Activated B cell treated with CpG ODN at 0.5 μM for 24 hours (primary cell): ENCODE measurements at regions not wholly inside any gene's neighbourhood (a gene's known extent, or its start where the extent isn't known, plus 50 kb on each side); places are given as distances from the start of the nearest gene placed in this dataset.

Source experiments
- ATAC-seq: fragments of 200-7000 bp; cut with Tn5 transposase; one replicate; pipeline ENCODE4 v1.10.0; 2021; ENCODE audit warnings: low read depth, mild to moderate bottlenecking, moderate library complexity
- CTCF ChIA-PET: fragments of 350-600 bp; sonication (Branson Sonifier 250); formaldehyde crosslinking; loops from one replicate; lab custom pipeline; 2021; ENCODE audit warnings: antibody characterized with exemption; lab: Charles Lee
- POLR2A ChIA-PET: fragments of 350-600 bp; sonication (Branson Sonifier 250); formaldehyde crosslinking; loops from one replicate; lab custom pipeline; 2021; ENCODE audit warnings: antibody characterized with exemption; lab: Charles Lee
- DNase-seq: peaks from one replicate; pipeline ENCODE4 v3.0.0; 2022
- H3K27ac Mint-ChIP-seq: one replicate; pipeline ENCODE4 v1.8.0; 2020; ENCODE audit warnings: mixed read lengths
- H3K27me3 Mint-ChIP-seq: one replicate; pipeline ENCODE4 v1.8.0; 2021; ENCODE audit warnings: mixed read lengths
- H3K36me3 Mint-ChIP-seq: one replicate; pipeline ENCODE4 v1.8.0; 2021; ENCODE audit warnings: low read depth, mixed read lengths
- H3K4me1 Mint-ChIP-seq: one replicate; pipeline ENCODE4 v1.8.0; 2021; ENCODE audit warnings: mixed read lengths
- H3K4me3 Mint-ChIP-seq: one replicate; pipeline ENCODE4 v1.8.0; 2020; ENCODE audit warnings: mild to moderate bottlenecking, mixed read lengths
- H3K9me3 Mint-ChIP-seq: one replicate; pipeline ENCODE4 v1.8.0; 2020; ENCODE audit warnings: mixed read lengths
- intact Hi-C: fragments of 100-400 bp; cut with micrococcal nuclease; formaldehyde crosslinking; loops from one replicate; pipeline ENCODE4 v1.15.1; 2024
- TF ChIP-seq, protein P1 (sequence below): fragments of 200-600 bp; IDR thresholded peaks from one replicate; pipeline ENCODE4 v1.8.0; 2022; ENCODE audit warnings: antibody characterized with exemption, mild to moderate bottlenecking

DNA sequence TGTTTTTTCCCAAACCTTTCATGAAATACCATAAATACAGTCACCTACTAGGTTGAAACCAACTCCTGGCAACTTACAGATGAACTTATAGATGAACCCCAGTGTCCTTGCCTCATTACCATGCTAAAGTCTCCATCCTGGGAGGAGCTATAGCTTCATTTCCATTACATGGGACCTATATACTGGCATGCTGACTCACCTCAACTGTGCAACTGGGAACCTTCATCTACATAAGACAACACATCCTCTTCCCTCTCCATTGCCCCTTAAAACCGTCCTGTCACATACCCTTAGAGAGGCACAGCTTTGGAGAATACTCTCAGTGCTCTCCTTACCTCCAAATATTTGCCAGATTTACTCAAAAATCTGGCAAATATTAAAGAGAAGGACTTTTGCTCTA lies 638.3 kb downstream of the HTR1A start:
- no peak for DNase-seq
- peaks cover 12% of the 10 kb centered on the region for H3K9me3 Mint-ChIP-seq
- H3K4me3 Mint-ChIP-seq = no peak overlapping the region
- no peaks in the 10 kb centered on the region for H3K4me1 Mint-ChIP-seq
- ATAC-seq = no peak
- intact Hi-C loops = no loop called here
- TF ChIP-seq, protein P1, sequence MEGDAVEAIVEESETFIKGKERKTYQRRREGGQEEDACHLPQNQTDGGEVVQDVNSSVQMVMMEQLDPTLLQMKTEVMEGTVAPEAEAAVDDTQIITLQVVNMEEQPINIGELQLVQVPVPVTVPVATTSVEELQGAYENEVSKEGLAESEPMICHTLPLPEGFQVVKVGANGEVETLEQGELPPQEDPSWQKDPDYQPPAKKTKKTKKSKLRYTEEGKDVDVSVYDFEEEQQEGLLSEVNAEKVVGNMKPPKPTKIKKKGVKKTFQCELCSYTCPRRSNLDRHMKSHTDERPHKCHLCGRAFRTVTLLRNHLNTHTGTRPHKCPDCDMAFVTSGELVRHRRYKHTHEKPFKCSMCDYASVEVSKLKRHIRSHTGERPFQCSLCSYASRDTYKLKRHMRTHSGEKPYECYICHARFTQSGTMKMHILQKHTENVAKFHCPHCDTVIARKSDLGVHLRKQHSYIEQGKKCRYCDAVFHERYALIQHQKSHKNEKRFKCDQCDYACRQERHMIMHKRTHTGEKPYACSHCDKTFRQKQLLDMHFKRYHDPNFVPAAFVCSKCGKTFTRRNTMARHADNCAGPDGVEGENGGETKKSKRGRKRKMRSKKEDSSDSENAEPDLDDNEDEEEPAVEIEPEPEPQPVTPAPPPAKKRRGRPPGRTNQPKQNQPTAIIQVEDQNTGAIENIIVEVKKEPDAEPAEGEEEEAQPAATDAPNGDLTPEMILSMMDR = no peak
- H3K27ac Mint-ChIP-seq = no peak overlapping the region
- ChIA-PET POLR2A (no interaction called here), CTCF (no interaction called here)
- no peaks in the 10 kb centered on the region for H3K36me3 Mint-ChIP-seq
- H3K27me3 Mint-ChIP-seq = no peaks in the 10 kb centered on the region

DNA sequence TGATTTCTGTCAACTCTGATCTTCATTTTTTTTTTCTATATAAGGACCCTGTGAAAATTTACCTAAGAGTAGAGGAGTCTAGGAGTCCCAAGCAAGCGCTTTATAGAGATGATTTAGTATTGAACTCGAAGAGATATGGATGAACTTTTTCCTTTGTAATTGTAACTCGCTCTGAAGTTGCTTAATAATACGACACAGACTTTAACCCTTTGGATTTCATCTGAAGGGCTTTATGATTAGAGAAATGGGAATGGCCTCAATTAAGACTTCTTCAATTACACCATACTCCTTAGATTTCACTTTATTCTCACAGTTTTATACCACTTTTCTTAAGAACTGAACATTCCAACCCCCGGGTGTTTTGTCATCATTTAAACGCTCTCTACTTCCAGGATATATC lies 647.7 kb downstream of the HTR1A start:
- ATAC-seq (no peak), DNase-seq (no peak)
- intact Hi-C loops = no loop called here
- H3K27me3 Mint-ChIP-seq = no peaks in the 10 kb centered on the region
- ChIA-PET CTCF (no interaction called here), POLR2A (no interaction called here)
- H3K27ac Mint-ChIP-seq = no peak overlapping the region
- TF ChIP-seq, protein P1 = no peak
- no peaks in the 10 kb centered on the region for H3K4me1 Mint-ChIP-seq
- H3K36me3 Mint-ChIP-seq = no peaks in the 10 kb centered on the region
- peaks cover 6% of the 10 kb centered on the region for H3K9me3 Mint-ChIP-seq
- H3K4me3 Mint-ChIP-seq = no peak overlapping the region

DNA sequence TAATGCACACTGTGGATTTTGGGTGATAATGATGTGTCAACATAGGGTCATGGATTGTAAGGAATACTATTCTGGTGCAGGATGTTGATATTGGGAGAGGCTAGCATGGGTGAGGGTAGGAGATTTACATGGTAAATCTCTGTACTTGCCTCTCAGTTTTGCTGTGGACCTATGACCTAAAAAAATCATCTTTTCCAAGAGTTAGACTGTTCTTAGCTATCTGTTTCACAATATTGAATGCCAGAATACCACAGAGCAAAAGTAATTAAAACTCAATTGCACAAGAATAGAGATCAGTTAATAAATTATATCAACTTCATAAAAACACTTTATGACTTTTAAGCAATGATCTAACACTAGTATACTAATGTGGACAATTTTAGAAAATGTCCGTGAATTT lies 651.6 kb downstream of the HTR1A start:
- Mint-ChIP-seq H3K4me1 (no peaks in the 10 kb centered on the region), H3K9me3 (no peaks in the 10 kb centered on the region), H3K4me3 (no peak overlapping the region), H3K27ac (no peak overlapping the region), H3K36me3 (no peaks in the 10 kb centered on the region), H3K27me3 (no peaks in the 10 kb centered on the region)
- CTCF ChIA-PET = no interaction called here
- DNase-seq (no peak), ATAC-seq (no peak)
- POLR2A ChIA-PET = no interaction called here
- TF ChIP-seq, protein P1 = no peak
- intact Hi-C loops = no loop called here

DNA sequence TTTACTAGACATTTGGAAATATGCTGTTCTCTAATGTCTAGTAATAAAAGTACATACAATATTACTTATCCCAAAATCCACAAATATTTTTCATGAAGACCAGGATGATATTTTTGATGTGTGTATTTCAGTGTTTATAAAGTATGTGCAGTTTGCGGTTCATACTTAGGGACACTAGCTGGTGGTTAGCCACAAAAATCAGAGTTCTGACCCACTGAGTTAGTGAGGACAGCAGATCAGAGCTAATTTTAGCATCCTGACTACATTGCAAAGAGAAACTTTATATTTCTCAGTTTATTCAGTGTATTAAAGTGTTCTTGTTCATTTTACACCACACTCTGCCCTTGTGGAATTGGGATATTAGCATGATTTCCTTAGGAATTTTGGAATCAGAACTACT lies 655.3 kb downstream of the HTR1A start:
- no peak for DNase-seq
- H3K27me3 Mint-ChIP-seq = no peaks in the 10 kb centered on the region
- TF ChIP-seq, protein P1 = no peak
- ChIA-PET CTCF (no interaction called here), POLR2A (no interaction called here)
- H3K27ac Mint-ChIP-seq = no peak overlapping the region
- no peak for ATAC-seq
- H3K4me1 Mint-ChIP-seq = no peaks in the 10 kb centered on the region
- no peaks in the 10 kb centered on the region for H3K9me3 Mint-ChIP-seq
- no peaks in the 10 kb centered on the region for H3K36me3 Mint-ChIP-seq
- intact Hi-C loops = no loop called here
- H3K4me3 Mint-ChIP-seq = no peak overlapping the region

DNA sequence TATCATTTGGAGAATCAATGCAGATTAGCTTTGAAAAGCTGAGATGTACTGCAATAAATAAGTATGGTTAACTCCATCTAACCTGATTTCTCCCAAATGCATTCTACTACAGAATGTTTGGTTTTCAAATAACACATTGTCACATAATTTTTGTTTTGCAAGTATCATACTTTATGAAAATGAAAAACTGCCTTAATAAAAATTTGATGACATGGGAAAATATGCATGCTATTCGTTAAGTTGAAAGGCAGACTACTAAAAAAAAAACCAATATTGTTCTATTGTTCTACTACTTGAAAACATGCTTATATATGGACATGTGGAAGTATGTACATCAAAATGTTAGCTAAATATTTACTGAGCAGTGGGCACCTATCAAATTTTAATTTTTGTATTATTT lies 668.9 kb downstream of the HTR1A start:
- POLR2A ChIA-PET = no interaction called here
- intact Hi-C loops = no loop called here
- TF ChIP-seq, protein P1 = no peak

More for the DNA sequence above, 668.9 kb downstream of the HTR1A start:
- no peaks in the 10 kb centered on the region for H3K27me3 Mint-ChIP-seq
- no peak for ATAC-seq
- H3K4me1 Mint-ChIP-seq = no peaks in the 10 kb centered on the region
- no peak for DNase-seq
- H3K36me3 Mint-ChIP-seq = no peaks in the 10 kb centered on the region
- no peak overlapping the region for H3K4me3 Mint-ChIP-seq
- H3K27ac Mint-ChIP-seq = no peak overlapping the region
- H3K9me3 Mint-ChIP-seq = no peaks in the 10 kb centered on the region
- CTCF ChIA-PET = no interaction called here
